ENCODE measurements at regions not wholly inside any gene's neighbourhood (a gene's known extent, or its start where the extent isn't known, plus 50 kb on each side); places are given as distances from the start of the nearest gene placed in this dataset.

DNA sequence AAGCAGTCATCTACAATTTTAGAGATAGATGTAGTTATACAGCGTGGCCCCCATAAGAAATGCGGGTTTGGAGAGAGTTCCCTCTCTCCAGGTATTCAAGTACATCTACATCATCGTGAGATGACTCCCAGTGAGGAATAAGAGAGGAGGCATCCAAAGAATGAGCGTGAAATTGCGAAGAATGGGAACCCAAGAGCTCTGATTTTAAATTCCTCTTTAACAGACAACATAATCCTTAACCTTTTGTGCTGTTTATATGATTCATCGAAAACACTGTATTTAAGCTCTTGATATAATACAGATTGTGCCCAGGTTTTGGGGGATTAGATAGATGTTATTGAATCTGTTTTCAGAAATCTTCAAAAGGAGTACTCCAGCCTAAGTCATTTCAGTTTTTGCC lies 161.5 kb downstream of the COG6 start:
- TF ChIP-seq FOXK2 (IDR thresholded peaks at IDR 0.05): no peak
- TF ChIP-seq FOXA1 (IDR thresholded peaks at IDR 0.05): no peak
- no peak for TF ChIP-seq BHLHE40 (IDR thresholded peaks at IDR 0.05; ENCODE audit: borderline replicate concordance)
- no peak for TF ChIP-seq ELF4 (IDR thresholded peaks at IDR 0.05)
- TF ChIP-seq FOXM1 (IDR thresholded peaks at IDR 0.05; ENCODE audit: borderline replicate concordance): no peak
- TF ChIP-seq ARNT (IDR thresholded peaks at IDR 0.05): no peak
- TF ChIP-seq LEF1 (IDR thresholded peaks at IDR 0.05; ENCODE audit: borderline replicate concordance): no peak
- TF ChIP-seq L3MBTL2 (conservative IDR thresholded peaks at IDR 0.05): no peak
- no peak for TF ChIP-seq TARDBP (IDR thresholded peaks at IDR 0.05)
- no peak for TF ChIP-seq SUZ12 (IDR thresholded peaks at IDR 0.05)
